HCT116 (cell line): ENCODE measurements at regions not wholly inside any gene's neighbourhood (a gene's known extent, or its start where the extent isn't known, plus 50 kb on each side); places are given as distances from the start of the nearest gene placed in this dataset.

Experiments
- ATAC-seq: fragments of 200-7000 bp; cut with Tn5 transposase; 2 replicates; pipeline ENCODE4 v1.9.1; 2020; ENCODE audit warnings: mild to moderate bottlenecking, moderate library complexity
- BruUV-seq: library from RNA; stranded (reverse); fragments of 400-500 nt; replicated peaks from 2 replicates; lab custom pipeline; 2021; lab: Mats Ljungman, UMichigan
- CTCF ChIA-PET: fragments of 300-600 bp; sonication (Branson Sonifier 250); formaldehyde crosslinking; loops from one replicate; lab custom pipeline; 2021; ENCODE audit warnings: antibody characterized with exemption; lab: Charles Lee
- POLR2A ChIA-PET: fragments of 300-600, 350-600 bp; sonication (Branson Sonifier 250); formaldehyde crosslinking; loops from one replicate; lab custom pipeline; 2021; ENCODE audit warnings: antibody characterized with exemption; lab: Charles Lee
- RAD21 ChIA-PET, 2 experiments: fragments of 300-600 bp; sonication (Branson Sonifier 250); formaldehyde crosslinking; loops; one replicate each; lab custom pipeline; 2023; ENCODE audit warnings: low total read pairs in 2 of 2; ENCODE audit not compliant: uncharacterized antibody in 2 of 2, unreplicated experiment in 2 of 2, low non-redundant PET in 1 of 2; lab: Charles Lee
- DNase-seq: peaks from one replicate; pipeline ENCODE4 v3.0.0-alpha.2; 2010; ENCODE audit warnings: low read depth, low spot score
- H2AFZ ChIP-seq: fragments of 200-600 bp; shearing (Covaris generic), sonication (generic); 2 replicates; pipeline ENCODE4 v1.6.1; 2017; ENCODE audit warnings: low read depth, mixed run types, mixed read lengths, antibody characterized with exemption, low read length; ENCODE audit not compliant: poor library complexity, severe bottlenecking
- H3K27ac ChIP-seq: 2 replicates; pipeline ENCODE4 v1.5.1; 2012; ENCODE audit warnings: low read depth, low read length
- H3K27me3 ChIP-seq: fragments of 200-600 bp; sonication (generic); 2 replicates; pipeline ENCODE4 v1.6.1; 2016; ENCODE audit warnings: mixed run types, low read length, mixed read lengths; ENCODE audit not compliant: insufficient read depth
- H3K36me3 ChIP-seq, 2 experiments: fragments of 200-500 bp in 1 of 2; fragments of 200-600 bp in 1 of 2; sonication (Bioruptor generic) in 1 of 2; sonication (generic) in 1 of 2; 2 replicates each; pipeline versions ENCODE4 v1.5.1 to v1.6.1; 2014 to 2016; ENCODE audit warnings: low read length in 2 of 2, inconsistent platforms in 1 of 2, mixed read lengths in 1 of 2, mixed run types in 1 of 2; ENCODE audit not compliant: insufficient read depth in 2 of 2, control insufficient read depth in 1 of 2
- H3K4me1 ChIP-seq, 2 experiments: fragments of 200-600 bp in 1 of 2; sonication (generic) in 1 of 2; 2 replicates each; pipeline versions ENCODE4 v1.5.1 to v1.6.1; 2012 to 2017; ENCODE audit warnings: low read length in 2 of 2, inconsistent platforms in 1 of 2, mild to moderate bottlenecking in 1 of 2, mixed read lengths in 1 of 2, mixed run types in 1 of 2, moderate library complexity in 1 of 2; ENCODE audit not compliant: insufficient read depth in 2 of 2, control insufficient read depth in 1 of 2
- H3K4me2 ChIP-seq: fragments of 200-600 bp; sonication (generic); 2 replicates; pipeline ENCODE4 v1.6.1; 2017; ENCODE audit warnings: mixed run types, low read length, mixed read lengths
- H3K4me3 ChIP-seq, 2 experiments: fragments of 200-600 bp in 1 of 2; sonication (generic) in 1 of 2; replicated peaks in 1 of 2; 2 replicates each; pipeline ENCODE4 v1.5.1; 2011 to 2016; ENCODE audit warnings: low read length in 2 of 2, control low read depth in 1 of 2, low read depth in 1 of 2, mild to moderate bottlenecking in 1 of 2, mixed read lengths in 1 of 2, mixed run types in 1 of 2
- H3K79me2 ChIP-seq: fragments of 200-600 bp; sonication (generic); 2 replicates; pipeline ENCODE4 v1.6.1; 2017; ENCODE audit warnings: mild to moderate bottlenecking, mixed run types, low read length, moderate library complexity, mixed read lengths; ENCODE audit not compliant: insufficient read depth
- H3K9ac ChIP-seq: fragments of 200-600 bp; sonication (generic); 2 replicates; pipeline ENCODE4 v1.6.1; 2016; ENCODE audit warnings: low read length, mixed read lengths
- H3K9me2 ChIP-seq: fragments of 200-600 bp; sonication (generic), shearing (Covaris generic); 2 replicates; pipeline ENCODE4 v1.6.1; 2017; ENCODE audit warnings: mixed run types, mild to moderate bottlenecking, moderate library complexity; ENCODE audit not compliant: insufficient read depth
- H3K9me3 ChIP-seq, 2 experiments: fragments of 200-500 bp in 1 of 2; fragments of 200-600 bp in 1 of 2; sonication (Bioruptor generic) in 1 of 2; sonication (generic) in 1 of 2; 2 replicates each; pipeline ENCODE4 v1.6.1; 2014 to 2017; ENCODE audit warnings: low read length in 2 of 2, mixed read lengths in 2 of 2, inconsistent platforms in 1 of 2, low read depth in 1 of 2, mild to moderate bottlenecking in 1 of 2, mixed run types in 1 of 2, moderate library complexity in 1 of 2; ENCODE audit not compliant: control insufficient read depth in 1 of 2, insufficient read depth in 1 of 2
- H4K20me1 ChIP-seq: fragments of 200-600 bp; sonication (generic), shearing (Covaris generic); 2 replicates; pipeline ENCODE4 v1.6.1; 2017; ENCODE audit warnings: mixed run types, mild to moderate bottlenecking, moderate library complexity; ENCODE audit not compliant: insufficient read depth
- CBX3 ChIP-seq: IDR thresholded peaks from 2 replicates; pipeline ENCODE4 v1.6.1; 2012; ENCODE audit warnings: low read depth
- CEBPB ChIP-seq: IDR thresholded peaks from 2 replicates; pipeline ENCODE4 v1.6.1; 2012; ENCODE audit warnings: low read depth
- EGR1 ChIP-seq: IDR thresholded peaks from 2 replicates; pipeline ENCODE4 v1.6.1; 2012; ENCODE audit warnings: low read depth
- ELF1 ChIP-seq: IDR thresholded peaks from 2 replicates; pipeline ENCODE4 v1.6.1; 2012; ENCODE audit warnings: low read depth, borderline replicate concordance
- EZH2 ChIP-seq: fragments of 200-600 bp; sonication (generic); IDR thresholded peaks from 2 replicates; pipeline ENCODE4 v1.6.1; 2017; ENCODE audit warnings: antibody characterized with exemption, mixed run types
- EZH2phosphoT487 ChIP-seq: fragments of 200-600 bp; IDR thresholded peaks from 2 replicates; pipeline ENCODE4 v1.6.1; 2018; ENCODE audit warnings: antibody characterized with exemption, borderline replicate concordance
- FOSL1 ChIP-seq: IDR thresholded peaks from 2 replicates; pipeline ENCODE4 v1.6.1; 2012; ENCODE audit warnings: low read depth
- POLR2A ChIP-seq: IDR thresholded peaks from 2 replicates; pipeline ENCODE4 v1.7.0; 2011; ENCODE audit warnings: borderline replicate concordance; ENCODE audit not compliant: insufficient read depth, insufficient read length; ENCODE audit errors: extremely low read depth
- POLR2AphosphoS5 ChIP-seq: IDR thresholded peaks from 2 replicates; pipeline ENCODE4 v1.6.1; 2011; ENCODE audit warnings: mild to moderate bottlenecking, low read depth, low read length, moderate library complexity
- RAD21 ChIP-seq: IDR thresholded peaks from 2 replicates; pipeline ENCODE4 v1.6.1; 2012; ENCODE audit warnings: low read depth, mild to moderate bottlenecking
- SIN3A ChIP-seq: IDR thresholded peaks from 2 replicates; pipeline ENCODE4 v1.6.1; 2012; ENCODE audit warnings: low read depth
- SP1 ChIP-seq: IDR thresholded peaks from 2 replicates; pipeline ENCODE4 v1.6.1; 2012; ENCODE audit warnings: low read depth
- SRF ChIP-seq: IDR thresholded peaks from 2 replicates; pipeline ENCODE4 v1.6.1; 2012; ENCODE audit warnings: low read depth
- YY1 ChIP-seq: IDR thresholded peaks from 2 replicates; pipeline ENCODE4 v1.6.1; 2011; ENCODE audit warnings: low read length, low read depth, moderate library complexity, mild to moderate bottlenecking; ENCODE audit not compliant: insufficient replicate concordance; ENCODE audit errors: extremely low read depth
- ZFX ChIP-seq: fragments of 450-650 bp; IDR thresholded peaks from 2 replicates; pipeline ENCODE4 v1.6.1; 2017
- ZNF274 ChIP-seq: fragments of 200-500 bp; sonication (Bioruptor generic); IDR thresholded peaks from 2 replicates; pipeline ENCODE4 v1.6.1; 2014; ENCODE audit warnings: mild to moderate bottlenecking, low read depth, low read length, inconsistent platforms
- intact Hi-C: fragments of 100-400 bp; cut with micrococcal nuclease; formaldehyde crosslinking; loops from 2 replicates; pipeline ENCODE4 v1.10.0; 2022
- TF ChIP-seq, protein P1 (sequence below): IDR thresholded peaks from 2 replicates; pipeline ENCODE4 v1.6.1; 2012
- TF ChIP-seq, protein P2 (sequence below): IDR thresholded peaks from 2 replicates; pipeline ENCODE4 v1.6.1; 2012; ENCODE audit warnings: low read depth
- TF ChIP-seq, protein P3 (sequence below): IDR thresholded peaks from 2 replicates; pipeline ENCODE4 v1.6.1; 2012
- TF ChIP-seq, protein P4 (sequence below), 3 experiments: fragments of 200-600 bp in 1 of 3; sonication (generic) in 1 of 3; IDR thresholded peaks in 2 of 3; conservative IDR thresholded peaks in 1 of 3; 2 replicates each; pipeline ENCODE4 v1.5.1; 2012 to 2017; ENCODE audit warnings: low read depth in 2 of 3, low read length in 2 of 3, antibody characterized with exemption in 1 of 3, borderline replicate concordance in 1 of 3, control low read depth in 1 of 3, mild to moderate bottlenecking in 1 of 3, mixed read lengths in 1 of 3, mixed run types in 1 of 3, moderate library complexity in 1 of 3; ENCODE audit not compliant: insufficient read depth in 1 of 3

DNA sequence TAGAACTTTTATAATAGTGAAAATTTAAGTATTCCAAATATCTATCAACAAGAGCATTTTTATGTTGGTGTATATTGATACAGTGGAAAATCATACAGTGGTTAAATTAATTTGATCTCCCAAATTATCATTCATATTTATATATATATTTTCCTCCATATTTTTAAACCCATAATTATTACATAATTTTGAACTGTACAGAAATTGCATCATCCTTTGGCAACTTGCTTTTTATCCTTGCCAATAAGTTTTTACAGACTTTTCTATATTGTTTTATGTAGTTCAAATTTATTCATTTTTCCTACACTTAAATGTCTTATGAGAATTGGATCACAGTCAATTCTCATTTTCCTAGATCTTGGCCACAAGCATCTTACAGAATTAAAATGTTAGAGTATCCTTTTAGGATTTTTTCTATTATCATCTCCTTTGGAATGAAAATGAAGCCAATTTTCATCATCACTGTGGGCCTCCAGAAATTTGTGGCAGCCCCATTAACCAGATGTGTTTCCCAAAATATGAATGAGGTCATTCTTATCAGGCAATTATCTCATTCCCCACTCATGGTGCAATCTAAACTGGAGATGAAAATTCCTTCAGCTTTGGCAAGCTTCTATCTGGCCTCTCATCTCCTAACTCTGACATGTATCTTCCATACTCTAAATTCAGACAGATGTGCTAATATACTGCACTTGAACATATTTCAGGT lies 94.2 kb upstream of the DLGAP1 start:
- no peaks in the 10 kb centered on the region for H3K27me3 ChIP-seq
- no peaks in the 10 kb centered on the region for H3K36me3 ChIP-seq
- BruUV-seq, result no TSS peak
- RAD21 ChIA-PET, result no interaction called here
- no peak overlapping the region for H3K27ac ChIP-seq
- H3K4me2 ChIP-seq, result no peak overlapping the region
- intact Hi-C loops, result no loop called here
- H3K9me2 ChIP-seq, result no peaks in the 10 kb centered on the region
- CTCF ChIA-PET, result no interaction called here
- no peak for DNase-seq
- no peak overlapping the region for H3K9ac ChIP-seq
- POLR2A ChIA-PET, result no interaction called here
- H3K79me2 ChIP-seq, result no peaks in the 10 kb centered on the region
- H3K4me3 ChIP-seq, result no peak overlapping the region
- ATAC-seq, result no peak
- TF ChIP-seq YY1, result no peak
- TF ChIP-seq POLR2A, result no peak
- TF ChIP-seq EGR1, result no peak
- TF ChIP-seq CBX3, result no peak
- TF ChIP-seq ZFX, result no peak
- TF ChIP-seq, protein P1, sequence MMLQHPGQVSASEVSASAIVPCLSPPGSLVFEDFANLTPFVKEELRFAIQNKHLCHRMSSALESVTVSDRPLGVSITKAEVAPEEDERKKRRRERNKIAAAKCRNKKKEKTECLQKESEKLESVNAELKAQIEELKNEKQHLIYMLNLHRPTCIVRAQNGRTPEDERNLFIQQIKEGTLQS, result no peak
- no peak for TF ChIP-seq SIN3A
- TF ChIP-seq POLR2AphosphoS5, result no peak
- TF ChIP-seq ZNF274, result no peak
- no peak for TF ChIP-seq EZH2
- no peak for TF ChIP-seq CEBPB
- TF ChIP-seq RAD21, result no peak
- no peak for TF ChIP-seq SRF
- TF ChIP-seq SP1, result no peak
- no peak for TF ChIP-seq EZH2phosphoT487
- TF ChIP-seq, protein P2, sequence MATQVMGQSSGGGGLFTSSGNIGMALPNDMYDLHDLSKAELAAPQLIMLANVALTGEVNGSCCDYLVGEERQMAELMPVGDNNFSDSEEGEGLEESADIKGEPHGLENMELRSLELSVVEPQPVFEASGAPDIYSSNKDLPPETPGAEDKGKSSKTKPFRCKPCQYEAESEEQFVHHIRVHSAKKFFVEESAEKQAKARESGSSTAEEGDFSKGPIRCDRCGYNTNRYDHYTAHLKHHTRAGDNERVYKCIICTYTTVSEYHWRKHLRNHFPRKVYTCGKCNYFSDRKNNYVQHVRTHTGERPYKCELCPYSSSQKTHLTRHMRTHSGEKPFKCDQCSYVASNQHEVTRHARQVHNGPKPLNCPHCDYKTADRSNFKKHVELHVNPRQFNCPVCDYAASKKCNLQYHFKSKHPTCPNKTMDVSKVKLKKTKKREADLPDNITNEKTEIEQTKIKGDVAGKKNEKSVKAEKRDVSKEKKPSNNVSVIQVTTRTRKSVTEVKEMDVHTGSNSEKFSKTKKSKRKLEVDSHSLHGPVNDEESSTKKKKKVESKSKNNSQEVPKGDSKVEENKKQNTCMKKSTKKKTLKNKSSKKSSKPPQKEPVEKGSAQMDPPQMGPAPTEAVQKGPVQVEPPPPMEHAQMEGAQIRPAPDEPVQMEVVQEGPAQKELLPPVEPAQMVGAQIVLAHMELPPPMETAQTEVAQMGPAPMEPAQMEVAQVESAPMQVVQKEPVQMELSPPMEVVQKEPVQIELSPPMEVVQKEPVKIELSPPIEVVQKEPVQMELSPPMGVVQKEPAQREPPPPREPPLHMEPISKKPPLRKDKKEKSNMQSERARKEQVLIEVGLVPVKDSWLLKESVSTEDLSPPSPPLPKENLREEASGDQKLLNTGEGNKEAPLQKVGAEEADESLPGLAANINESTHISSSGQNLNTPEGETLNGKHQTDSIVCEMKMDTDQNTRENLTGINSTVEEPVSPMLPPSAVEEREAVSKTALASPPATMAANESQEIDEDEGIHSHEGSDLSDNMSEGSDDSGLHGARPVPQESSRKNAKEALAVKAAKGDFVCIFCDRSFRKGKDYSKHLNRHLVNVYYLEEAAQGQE, result no peak
- no peak for TF ChIP-seq FOSL1
- TF ChIP-seq, protein P3, sequence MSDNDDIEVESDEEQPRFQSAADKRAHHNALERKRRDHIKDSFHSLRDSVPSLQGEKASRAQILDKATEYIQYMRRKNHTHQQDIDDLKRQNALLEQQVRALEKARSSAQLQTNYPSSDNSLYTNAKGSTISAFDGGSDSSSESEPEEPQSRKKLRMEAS, result no peak
- no peak for TF ChIP-seq ELF1
- TF ChIP-seq, protein P4, sequence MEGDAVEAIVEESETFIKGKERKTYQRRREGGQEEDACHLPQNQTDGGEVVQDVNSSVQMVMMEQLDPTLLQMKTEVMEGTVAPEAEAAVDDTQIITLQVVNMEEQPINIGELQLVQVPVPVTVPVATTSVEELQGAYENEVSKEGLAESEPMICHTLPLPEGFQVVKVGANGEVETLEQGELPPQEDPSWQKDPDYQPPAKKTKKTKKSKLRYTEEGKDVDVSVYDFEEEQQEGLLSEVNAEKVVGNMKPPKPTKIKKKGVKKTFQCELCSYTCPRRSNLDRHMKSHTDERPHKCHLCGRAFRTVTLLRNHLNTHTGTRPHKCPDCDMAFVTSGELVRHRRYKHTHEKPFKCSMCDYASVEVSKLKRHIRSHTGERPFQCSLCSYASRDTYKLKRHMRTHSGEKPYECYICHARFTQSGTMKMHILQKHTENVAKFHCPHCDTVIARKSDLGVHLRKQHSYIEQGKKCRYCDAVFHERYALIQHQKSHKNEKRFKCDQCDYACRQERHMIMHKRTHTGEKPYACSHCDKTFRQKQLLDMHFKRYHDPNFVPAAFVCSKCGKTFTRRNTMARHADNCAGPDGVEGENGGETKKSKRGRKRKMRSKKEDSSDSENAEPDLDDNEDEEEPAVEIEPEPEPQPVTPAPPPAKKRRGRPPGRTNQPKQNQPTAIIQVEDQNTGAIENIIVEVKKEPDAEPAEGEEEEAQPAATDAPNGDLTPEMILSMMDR (IDR thresholded peaks at IDR 0.05 in 2 of 3, conservative IDR thresholded peaks at IDR 0.05 in 1 of 3; ENCODE audit: borderline replicate concordance in 1 of 3, insufficient read depth in 1 of 3, low read depth in 2 of 3, low read length in 2 of 3), result no peak
- H4K20me1 ChIP-seq, result no peaks in the 10 kb centered on the region
- no peak overlapping the region for H2AFZ ChIP-seq
- no peaks in the 10 kb centered on the region for H3K4me1 ChIP-seq
- H3K9me3 ChIP-seq, result peaks cover 18% of the 10 kb centered on the region in 2 experiments; a peak in 2 of 4 replicates
